ENCODE measurements at regions not wholly inside any gene's neighbourhood (a gene's known extent, or its start where the extent isn't known, plus 50 kb on each side); places are given as distances from the start of the nearest gene placed in this dataset.

DNA sequence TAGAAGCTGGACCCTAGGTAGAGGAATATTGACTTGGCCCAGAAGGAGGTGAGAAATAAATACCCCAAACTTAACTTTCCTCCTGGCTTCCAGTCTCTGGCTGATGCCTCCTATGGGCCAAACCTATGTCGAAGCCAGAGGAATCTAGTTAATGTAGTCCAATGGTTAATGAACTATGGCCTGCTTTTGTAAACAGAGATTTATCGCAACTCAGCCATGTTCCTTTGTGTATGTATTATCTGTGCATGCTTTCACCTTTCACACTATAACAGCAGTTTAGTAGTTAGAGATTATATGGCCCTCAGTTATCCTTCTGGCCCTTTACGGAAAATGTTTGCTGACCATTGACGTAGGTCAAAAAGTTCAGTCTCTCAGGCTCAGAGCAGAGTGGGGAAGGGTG lies 67.3 kb upstream of the BARD1 start:
- Histone ChIP-seq H3K27me3 (ENCODE audit: control insufficient read depth in 3 of 3, insufficient read depth in 3 of 3, low read depth in 1 of 3, low read length in 3 of 3) (no peaks in the 10 kb centered on the region), H3K23ac (ENCODE audit: low read depth, low read length, poor library complexity) (no peak overlapping the region), H3K36me3 (replicated peaks in 1 of 2; ENCODE audit: control insufficient read depth in 2 of 2, insufficient read depth in 2 of 2, low read length in 2 of 2) (no peaks in the 10 kb centered on the region), H3K9me3 (replicated peaks in 1 of 2; ENCODE audit: control insufficient read depth in 2 of 2, insufficient read depth in 1 of 2, low read depth in 1 of 2, low read length in 2 of 2) (no peaks in the 10 kb centered on the region), H2BK5ac (ENCODE audit: low read length) (no peak overlapping the region), H2AFZ (ENCODE audit: low read length) (no peak overlapping the region), H4K91ac (ENCODE audit: low read depth, low read length, poor library complexity) (no peak overlapping the region), H3K4me2 (ENCODE audit: insufficient read depth, low read length, poor library complexity, severe bottlenecking) (no peak overlapping the region), H2BK15ac (ENCODE audit: low read length) (no peak overlapping the region), H3K4me3 (ENCODE audit: low read length in 2 of 2) (no peak overlapping the region), H2BK120ac (ENCODE audit: low read depth, low read length) (no peak overlapping the region), H3K27ac (replicated peaks; ENCODE audit: low read length) (no peak overlapping the region), H4K8ac (ENCODE audit: low read depth, low read length) (no peak overlapping the region), H3K14ac (ENCODE audit: low read length) (no peak overlapping the region), H3K9ac (ENCODE audit: low read depth, low read length, poor library complexity) (no peak overlapping the region), H3K4ac (ENCODE audit: low read length) (no peak overlapping the region), H3K4me1 (ENCODE audit: control insufficient read depth in 2 of 2, insufficient read depth in 1 of 2, low read depth in 1 of 2, low read length in 2 of 2) (no peaks in the 10 kb centered on the region), H3K18ac (ENCODE audit: low read length) (no peak overlapping the region), H3K79me1 (ENCODE audit: low read depth, low read length) (no peaks in the 10 kb centered on the region), H2BK12ac (ENCODE audit: low read length) (no peak overlapping the region), H2AK5ac (ENCODE audit: low read depth, low read length) (no peak overlapping the region)
- no CpG with 5 or more reads among the region's 4 CpGs for WGBS, 2 donors (ENCODE audit: extremely low coverage in 2 of 2, insufficient read length in 2 of 2, insufficient replicate concordance in 1 of 2)
- DNase-seq (ENCODE audit: low spot score) = no peak

GRCh38 chr2:214874694-214875093 lies 65.2 kb upstream of the BARD1 start:
- no peak overlapping the region for H3K4me2 ChIP-seq (ENCODE audit: insufficient read depth, low read length, poor library complexity, severe bottlenecking)
- no peak overlapping the region for H2BK15ac ChIP-seq (ENCODE audit: low read length)
- no peak overlapping the region for H2BK120ac ChIP-seq (ENCODE audit: low read depth, low read length)
- no peaks in the 10 kb centered on the region for H3K9me3 ChIP-seq (replicated peaks in 1 of 2; ENCODE audit: control insufficient read depth in 2 of 2, insufficient read depth in 1 of 2, low read depth in 1 of 2, low read length in 2 of 2)
- no peak overlapping the region for H2AK5ac ChIP-seq (ENCODE audit: low read depth, low read length)
- no peak for DNase-seq (ENCODE audit: low spot score)
- no peaks in the 10 kb centered on the region for H3K4me1 ChIP-seq (ENCODE audit: control insufficient read depth in 2 of 2, insufficient read depth in 1 of 2, low read depth in 1 of 2, low read length in 2 of 2)
- no peak overlapping the region for H2AFZ ChIP-seq (ENCODE audit: low read length)
- no peak overlapping the region for H4K91ac ChIP-seq (ENCODE audit: low read depth, low read length, poor library complexity)
- H3K23ac ChIP-seq (ENCODE audit: low read depth, low read length, poor library complexity) = no peak overlapping the region
- no peak overlapping the region for H3K4ac ChIP-seq (ENCODE audit: low read length)
- no peak overlapping the region for H4K8ac ChIP-seq (ENCODE audit: low read depth, low read length)
- no peak overlapping the region for H3K4me3 ChIP-seq (ENCODE audit: low read length in 2 of 2)
- no peaks in the 10 kb centered on the region for H3K27me3 ChIP-seq (ENCODE audit: control insufficient read depth in 3 of 3, insufficient read depth in 3 of 3, low read depth in 1 of 3, low read length in 3 of 3)
- no peaks in the 10 kb centered on the region for H3K36me3 ChIP-seq (replicated peaks in 1 of 2; ENCODE audit: control insufficient read depth in 2 of 2, insufficient read depth in 2 of 2, low read length in 2 of 2)
- no peak overlapping the region for H2BK5ac ChIP-seq (ENCODE audit: low read length)
- no peak overlapping the region for H3K14ac ChIP-seq (ENCODE audit: low read length)
- WGBS, 2 donors (ENCODE audit: extremely low coverage in 2 of 2, insufficient read length in 2 of 2, insufficient replicate concordance in 1 of 2) = no CpG with 5 or more reads among the region's 3 CpGs
- H3K18ac ChIP-seq (ENCODE audit: low read length) = no peak overlapping the region
- H3K9ac ChIP-seq (ENCODE audit: low read depth, low read length, poor library complexity) = peak overlapping the region; percentile 60
- H3K79me1 ChIP-seq (ENCODE audit: low read depth, low read length) = no peaks in the 10 kb centered on the region
- no peak overlapping the region for H3K27ac ChIP-seq (replicated peaks; ENCODE audit: low read length)
- H2BK12ac ChIP-seq (ENCODE audit: low read length) = no peak overlapping the region

DNA sequence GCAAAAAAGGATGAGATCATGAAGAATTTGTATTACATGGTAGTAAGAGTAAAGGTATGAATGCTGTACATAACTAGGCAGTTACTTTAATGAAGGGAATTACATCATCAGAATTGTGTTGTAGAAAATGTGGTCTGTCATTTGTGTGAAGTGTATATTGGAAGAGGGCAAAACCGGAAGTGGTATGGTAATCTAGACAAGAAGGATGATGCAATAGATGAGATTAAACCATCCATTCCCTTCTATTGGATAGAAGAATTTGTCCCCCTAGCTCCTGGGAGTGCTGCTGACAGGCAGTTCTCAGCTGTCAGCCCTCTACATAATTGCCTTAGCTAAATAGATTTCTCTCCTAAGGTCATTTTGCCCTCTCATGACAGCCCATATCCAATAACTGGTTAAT lies 55.9 kb upstream of the BARD1 start:
- Histone ChIP-seq H4K8ac (ENCODE audit: low read depth, low read length) (no peak overlapping the region), H3K9ac (ENCODE audit: low read depth, low read length, poor library complexity) (no peak overlapping the region), H3K4me2 (ENCODE audit: insufficient read depth, low read length, poor library complexity, severe bottlenecking) (no peak overlapping the region), H3K27me3 (ENCODE audit: control insufficient read depth in 3 of 3, insufficient read depth in 3 of 3, low read depth in 1 of 3, low read length in 3 of 3) (no peaks in the 10 kb centered on the region), H2BK120ac (ENCODE audit: low read depth, low read length) (no peak overlapping the region), H3K4ac (ENCODE audit: low read length) (no peak overlapping the region), H3K14ac (ENCODE audit: low read length) (no peak overlapping the region), H2AFZ (ENCODE audit: low read length) (no peak overlapping the region), H2BK12ac (ENCODE audit: low read length) (no peak overlapping the region), H3K4me3 (ENCODE audit: low read length in 2 of 2) (no peak overlapping the region), H3K79me1 (ENCODE audit: low read depth, low read length) (no peaks in the 10 kb centered on the region), H4K91ac (ENCODE audit: low read depth, low read length, poor library complexity) (no peak overlapping the region), H3K4me1 (ENCODE audit: control insufficient read depth in 2 of 2, insufficient read depth in 1 of 2, low read depth in 1 of 2, low read length in 2 of 2) (no peaks in the 10 kb centered on the region), H3K23ac (ENCODE audit: low read depth, low read length, poor library complexity) (no peak overlapping the region), H2BK5ac (ENCODE audit: low read length) (no peak overlapping the region), H3K18ac (ENCODE audit: low read length) (no peak overlapping the region), H3K9me3 (replicated peaks in 1 of 2; ENCODE audit: control insufficient read depth in 2 of 2, insufficient read depth in 1 of 2, low read depth in 1 of 2, low read length in 2 of 2) (no peaks in the 10 kb centered on the region), H2AK5ac (ENCODE audit: low read depth, low read length) (no peak overlapping the region), H2BK15ac (ENCODE audit: low read length) (no peak overlapping the region), H3K36me3 (replicated peaks in 1 of 2; ENCODE audit: control insufficient read depth in 2 of 2, insufficient read depth in 2 of 2, low read length in 2 of 2) (no peaks in the 10 kb centered on the region), H3K27ac (replicated peaks; ENCODE audit: low read length) (no peak overlapping the region)
- DNase-seq (ENCODE audit: low spot score) = no peak
- no CpG with 5 or more reads among the region's 1 CpG for WGBS, 2 donors (ENCODE audit: extremely low coverage in 2 of 2, insufficient read length in 2 of 2, insufficient replicate concordance in 1 of 2)
